Muscle layer of duodenum (tissue), 2 donors: ENCODE measurements at regions not wholly inside any gene's neighbourhood (a gene's known extent, or its start where the extent isn't known, plus 50 kb on each side); places are given as distances from the start of the nearest gene placed in this dataset.

Experiments
- H3K27ac ChIP-seq: one replicate; pipeline ENCODE4 v1.7.0; 2013; ENCODE audit warnings: mild to moderate bottlenecking, low read length
- H3K27me3 ChIP-seq: one replicate; pipeline ENCODE4 v1.7.0; 2013; ENCODE audit warnings: low read depth, mild to moderate bottlenecking, control low read depth, low read length
- H3K36me3 ChIP-seq, 2 donors: one replicate each; pipeline ENCODE4 v1.7.0; 2013; ENCODE audit warnings: low read length in 2 of 2, control low read depth in 1 of 2, mild to moderate bottlenecking in 1 of 2; ENCODE audit not compliant: insufficient read depth in 2 of 2, control insufficient read depth in 1 of 2
- H3K4me1 ChIP-seq, 2 donors: one replicate each; pipeline ENCODE4 v1.7.0; 2013; ENCODE audit warnings: low read length in 2 of 2, mild to moderate bottlenecking in 2 of 2, control low read depth in 1 of 2, moderate library complexity in 1 of 2; ENCODE audit not compliant: insufficient read depth in 2 of 2, control insufficient read depth in 1 of 2
- H3K4me3 ChIP-seq, 2 donors: one replicate each; pipeline ENCODE4 v1.7.0; 2013; ENCODE audit warnings: low read length in 2 of 2, low read depth in 1 of 2, mild to moderate bottlenecking in 1 of 2
- H3K9me3 ChIP-seq, 2 donors: one replicate each; pipeline ENCODE4 v1.7.0; 2013; ENCODE audit warnings: low read length in 2 of 2, control low read depth in 1 of 2, mild to moderate bottlenecking in 1 of 2; ENCODE audit not compliant: control insufficient read depth in 1 of 2
- donor health status: healthy.

GRCh38 chr18:51789871-51790270 lies 550.1 kb upstream of the DCC start:
- no peaks in the 10 kb centered on the region for H3K36me3 ChIP-seq
- H3K9me3 ChIP-seq = no peaks in the 10 kb centered on the region
- no peaks in the 10 kb centered on the region for H3K4me1 ChIP-seq
- H3K27me3 ChIP-seq = no peaks in the 10 kb centered on the region
- H3K27ac ChIP-seq = no peak overlapping the region
- no peak overlapping the region for H3K4me3 ChIP-seq

GRCh38 chr18:51801514-51801913 lies 538.5 kb upstream of the DCC start:
- Histone ChIP-seq H3K9me3 (no peaks in the 10 kb centered on the region), H3K4me3 (no peak overlapping the region), H3K27me3 (no peaks in the 10 kb centered on the region), H3K36me3 (no peaks in the 10 kb centered on the region), H3K4me1 (no peaks in the 10 kb centered on the region), H3K27ac (no peak overlapping the region)

DNA sequence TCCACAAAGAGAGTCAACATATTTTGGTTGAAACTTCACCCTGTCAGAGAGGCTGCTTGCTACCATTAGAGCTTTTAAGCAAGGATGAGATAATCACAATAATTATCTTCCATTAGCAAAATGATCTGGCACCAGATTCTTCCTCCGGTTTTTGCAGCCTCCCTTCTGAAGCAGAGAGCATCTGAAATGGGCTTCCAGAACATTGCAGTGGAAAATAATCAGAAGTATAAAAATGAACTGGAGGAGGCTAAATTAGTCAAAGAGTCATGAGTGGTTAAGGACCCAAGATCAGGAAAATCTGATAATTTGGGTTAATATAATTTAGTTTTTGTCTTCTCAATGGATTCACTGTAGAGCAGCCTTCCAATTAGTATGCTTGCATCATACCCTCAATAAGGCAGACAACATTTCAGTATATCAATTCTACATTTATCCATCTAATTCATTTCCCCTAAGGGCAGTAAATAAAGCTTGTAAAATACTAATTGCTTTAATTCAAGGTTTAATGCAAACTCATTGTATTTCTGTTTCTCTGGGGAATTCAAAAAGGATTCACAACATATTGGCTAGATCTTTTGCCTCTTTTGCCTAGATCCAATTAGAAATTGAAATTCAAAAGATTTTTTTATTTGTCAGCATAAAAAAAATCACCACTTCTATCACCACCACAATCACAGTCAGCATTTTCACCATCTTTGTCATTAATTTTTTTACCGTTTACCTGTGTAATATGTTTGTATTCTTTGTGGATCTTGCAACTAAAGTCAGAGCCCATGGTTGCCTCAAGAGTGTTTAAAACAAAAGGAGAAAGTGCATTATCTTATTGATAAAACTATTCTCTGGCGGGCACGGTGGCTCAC lies 537.2 kb upstream of the DCC start:
- Histone ChIP-seq H3K36me3 (no peaks in the 10 kb centered on the region), H3K4me3 (no peak overlapping the region), H3K9me3 (no peaks in the 10 kb centered on the region), H3K4me1 (no peaks in the 10 kb centered on the region), H3K27ac (no peak overlapping the region), H3K27me3 (no peaks in the 10 kb centered on the region)

DNA sequence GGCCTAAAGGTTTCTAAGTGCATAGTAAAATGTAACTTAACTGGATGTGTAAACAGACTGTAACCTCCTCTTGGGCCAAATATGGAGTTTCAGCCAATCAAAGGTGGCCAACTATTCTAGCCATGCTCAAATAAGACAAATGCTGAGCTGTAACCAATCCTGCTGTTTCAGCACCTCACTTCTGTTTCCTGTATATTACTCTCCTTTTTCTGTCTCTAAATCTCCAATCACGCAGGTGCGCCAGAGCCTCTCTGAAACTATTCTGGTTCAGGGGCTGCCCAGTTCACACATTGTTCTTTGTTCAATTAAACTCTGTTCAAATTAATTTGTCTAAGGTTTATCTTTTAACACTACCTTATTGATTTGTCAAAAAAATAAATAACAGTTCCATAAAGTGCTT lies 532.7 kb upstream of the DCC start:
- no peaks in the 10 kb centered on the region for H3K4me1 ChIP-seq
- no peaks in the 10 kb centered on the region for H3K9me3 ChIP-seq
- H3K27ac ChIP-seq = no peak overlapping the region
- no peaks in the 10 kb centered on the region for H3K27me3 ChIP-seq
- H3K36me3 ChIP-seq = no peaks in the 10 kb centered on the region
- H3K4me3 ChIP-seq = no peak overlapping the region

DNA sequence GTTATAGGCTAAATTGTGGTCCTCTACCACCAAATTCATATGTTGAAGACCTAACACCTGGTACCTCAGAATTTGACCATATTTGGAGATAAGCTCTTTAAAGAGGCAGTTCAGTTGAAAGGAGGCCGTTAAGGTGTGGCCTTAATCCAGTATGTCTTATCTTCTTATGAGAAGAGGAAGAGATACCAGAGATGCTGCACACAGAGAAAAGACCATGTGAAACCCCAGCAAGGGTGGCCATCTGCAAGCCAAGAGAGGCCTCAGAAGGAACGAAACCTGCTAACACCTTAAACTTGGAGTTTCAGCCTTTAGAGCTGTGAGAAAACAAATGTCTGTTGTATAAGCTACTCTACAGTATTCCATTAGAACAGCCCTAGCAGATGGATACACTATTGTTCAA lies 528.1 kb upstream of the DCC start:
- no peaks in the 10 kb centered on the region for H3K36me3 ChIP-seq
- H3K27me3 ChIP-seq = no peaks in the 10 kb centered on the region
- no peak overlapping the region for H3K4me3 ChIP-seq

GRCh38 chr18:51813740-51814139 lies 526.3 kb upstream of the DCC start:
- Histone ChIP-seq H3K27ac (no peak overlapping the region), H3K9me3 (no peaks in the 10 kb centered on the region), H3K4me3 (no peak overlapping the region), H3K4me1 (no peaks in the 10 kb centered on the region), H3K36me3 (no peaks in the 10 kb centered on the region), H3K27me3 (no peaks in the 10 kb centered on the region)

More for the DNA sequence above, 528.1 kb upstream of the DCC start:
- no peaks in the 10 kb centered on the region for H3K4me1 ChIP-seq
- H3K9me3 ChIP-seq = no peaks in the 10 kb centered on the region
- no peak overlapping the region for H3K27ac ChIP-seq

DNA sequence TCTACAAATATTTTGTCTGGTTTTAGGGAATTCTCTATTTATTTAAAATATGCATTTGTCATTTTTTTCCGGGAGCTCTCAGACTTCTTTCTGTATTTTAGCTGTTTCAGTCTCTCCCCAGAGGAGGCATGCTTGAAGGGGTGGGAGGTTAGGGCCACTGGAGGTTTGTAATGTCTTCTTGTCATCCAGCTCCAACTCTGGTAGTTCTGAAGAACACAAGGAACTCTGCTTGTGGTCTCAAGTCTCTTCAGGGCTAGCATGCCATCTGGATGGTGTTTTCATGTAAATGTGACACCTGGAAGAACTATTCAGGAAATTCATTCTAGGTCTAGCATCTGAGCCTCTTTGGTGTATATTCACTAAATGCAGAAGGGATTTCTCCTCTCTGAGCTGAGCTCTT lies 518.4 kb upstream of the DCC start:
- H3K4me3 ChIP-seq = no peak overlapping the region
- H3K27me3 ChIP-seq = no peaks in the 10 kb centered on the region
- H3K27ac ChIP-seq = no peak overlapping the region
- no peaks in the 10 kb centered on the region for H3K36me3 ChIP-seq
- no peaks in the 10 kb centered on the region for H3K4me1 ChIP-seq
- H3K9me3 ChIP-seq = no peaks in the 10 kb centered on the region

- no peak overlapping the region for H3K4me3 ChIP-seq
- H3K27me3 ChIP-seq = no peaks in the 10 kb centered on the region
- no peak overlapping the region for H3K27ac ChIP-seq
- no peaks in the 10 kb centered on the region for H3K36me3 ChIP-seq
- no peaks in the 10 kb centered on the region for H3K4me1 ChIP-seq
- H3K9me3 ChIP-seq = no peaks in the 10 kb centered on the region
These were observed 515.3 kb upstream of the DCC start for GRCh38 chr18:51824746-51825145.

- Histone ChIP-seq H3K9me3 (peaks cover 0 to 3% of the 10 kb centered on the region in 2 donors), H3K4me1 (no peaks in the 10 kb centered on the region), H3K27ac (no peak overlapping the region), H3K4me3 (no peak overlapping the region), H3K36me3 (no peaks in the 10 kb centered on the region), H3K27me3 (no peaks in the 10 kb centered on the region)
These were observed 506.1 kb upstream of the DCC start for GRCh38 chr18:51833850-51834249.

- Histone ChIP-seq H3K4me1 (no peaks in the 10 kb centered on the region), H3K27me3 (no peaks in the 10 kb centered on the region), H3K36me3 (no peaks in the 10 kb centered on the region), H3K9me3 (peaks cover 0 to 2% of the 10 kb centered on the region in 2 donors), H3K27ac (no peak overlapping the region), H3K4me3 (no peak overlapping the region)
These were observed 491.3 kb upstream of the DCC start for GRCh38 chr18:51848702-51849101.

GRCh38 chr18:51852681-51853080 lies 487.3 kb upstream of the DCC start:
- H3K4me1 ChIP-seq = no peaks in the 10 kb centered on the region
- H3K27ac ChIP-seq = no peak overlapping the region
- no peaks in the 10 kb centered on the region for H3K36me3 ChIP-seq
- no peaks in the 10 kb centered on the region for H3K27me3 ChIP-seq
- no peaks in the 10 kb centered on the region for H3K9me3 ChIP-seq
- no peak overlapping the region for H3K4me3 ChIP-seq

- H3K27me3 ChIP-seq = no peaks in the 10 kb centered on the region
- H3K4me3 ChIP-seq = no peak overlapping the region
- no peaks in the 10 kb centered on the region for H3K36me3 ChIP-seq
- no peak overlapping the region for H3K27ac ChIP-seq
- no peaks in the 10 kb centered on the region for H3K9me3 ChIP-seq
- no peaks in the 10 kb centered on the region for H3K4me1 ChIP-seq
These were observed 482.0 kb upstream of the DCC start for GRCh38 chr18:51857989-51858388.
